GM21717 (cell line): ENCODE measurements at regions not wholly inside any gene's neighbourhood (a gene's known extent, or its start where the extent isn't known, plus 50 kb on each side); places are given as distances from the start of the nearest gene placed in this dataset.

Experiments used
- ATAC-seq: cut with Tn5 transposase; IDR thresholded peaks from one replicate; pipeline ENCODE4 v1.9.1; 2021; ENCODE audit warnings: mild to moderate bottlenecking, moderate library complexity; ENCODE audit not compliant: unreplicated experiment

- ATAC-seq, result no peak
Observed at GRCh38 chrX:15191830-15192229, 78.1 kb downstream of the ASB9 start.

DNA sequence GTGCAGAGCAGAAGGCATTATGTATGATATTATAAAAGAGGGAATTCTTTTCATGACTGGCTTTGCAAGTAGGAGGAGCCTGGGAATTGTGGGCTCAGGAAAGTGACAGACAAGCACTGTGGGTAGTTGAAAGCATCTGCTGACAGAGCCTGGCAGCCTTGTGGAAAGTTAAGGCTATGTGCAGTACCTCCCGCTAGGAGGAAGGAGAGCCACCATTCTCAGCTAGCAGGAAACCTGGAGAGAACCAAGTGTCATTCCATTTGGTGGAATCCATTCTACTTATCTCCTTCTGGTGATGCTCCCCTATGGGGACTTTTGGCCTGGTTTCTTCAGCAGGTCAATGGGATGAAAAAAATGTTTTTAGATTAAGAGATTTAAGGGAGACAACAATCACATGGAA lies 81.8 kb downstream of the ASB9 start:
- no peak for ATAC-seq

DNA sequence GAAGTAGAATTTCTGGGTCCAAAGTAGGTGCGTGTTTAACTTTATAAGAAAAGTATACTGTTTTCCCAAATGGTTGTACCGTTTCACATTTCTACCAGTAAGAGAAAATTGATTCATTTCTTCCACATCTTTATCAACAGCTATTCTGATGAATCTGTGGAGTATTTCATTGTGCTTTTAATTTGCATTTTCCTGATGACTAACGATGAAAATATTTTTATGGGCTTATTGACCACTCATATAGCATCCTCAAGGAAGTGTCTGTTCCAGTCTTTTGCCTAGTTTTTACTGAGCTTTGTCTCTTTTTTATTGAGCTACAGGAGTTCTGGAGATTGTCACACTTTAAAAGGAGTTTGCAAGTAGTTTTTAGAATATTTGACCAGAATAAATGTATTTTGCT lies 92.6 kb downstream of the ASB9 start:
- no peak for ATAC-seq

- no peak for ATAC-seq
Observed at GRCh38 chrX:15173411-15173810, 96.5 kb downstream of the ASB9 start.

- ATAC-seq, result no peak
Observed at GRCh38 chrX:15170927-15171326, 99.0 kb downstream of the ASB9 start.

GRCh38 chrX:15167826-15168225 lies 102.1 kb downstream of the ASB9 start:
- ATAC-seq, result no peak

DNA sequence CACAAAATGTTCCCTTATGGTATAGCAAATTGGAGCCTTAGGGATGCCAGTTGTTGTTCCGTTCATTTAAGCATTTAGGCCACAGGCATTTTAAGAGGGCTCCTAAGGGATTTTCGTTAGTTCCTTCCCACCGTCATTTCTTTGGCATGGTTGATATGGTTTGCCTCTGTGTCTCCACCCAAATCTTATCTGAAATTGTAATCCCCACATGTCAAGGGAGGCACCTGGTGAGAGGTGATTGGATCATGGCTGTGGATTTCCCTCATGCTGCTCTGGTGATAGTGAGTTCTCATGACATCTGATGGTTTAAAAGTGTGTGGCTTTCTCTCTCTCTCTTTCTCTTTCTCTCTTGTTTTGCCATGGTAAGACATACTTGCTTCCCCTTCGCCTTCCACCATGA lies 104.1 kb downstream of the ASB9 start:
- no peak for ATAC-seq

DNA sequence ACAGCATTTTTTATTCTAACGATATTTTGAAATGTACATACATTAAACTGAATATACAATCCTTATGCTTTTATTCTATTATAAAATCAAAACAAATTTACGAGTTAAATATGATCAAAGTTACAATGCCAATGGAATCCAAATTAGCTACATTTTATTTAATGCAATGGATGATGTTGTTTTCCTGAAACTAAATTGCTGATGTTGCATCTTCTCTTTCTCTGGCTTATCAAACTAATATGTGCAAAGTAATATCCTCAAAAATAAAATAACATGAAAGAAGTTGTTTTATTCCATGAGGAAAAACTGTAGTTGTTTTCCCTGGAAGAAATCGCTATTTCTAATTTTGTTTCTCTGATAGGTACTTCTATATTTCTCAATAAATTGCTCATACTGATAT lies 106.8 kb downstream of the ASB9 start:
- no peak for ATAC-seq

GRCh38 chrX:15160558-15161095 lies 109.3 kb downstream of the ASB9 start:
- ATAC-seq, result no peak

- peak; percentile 83 for ATAC-seq
Observed at GRCh38 chrX:15158736-15159406, 111.0 kb downstream of the ASB9 start.

GRCh38 chrX:15158350-15158735 lies 111.5 kb downstream of the ASB9 start:
- no peak for ATAC-seq

DNA sequence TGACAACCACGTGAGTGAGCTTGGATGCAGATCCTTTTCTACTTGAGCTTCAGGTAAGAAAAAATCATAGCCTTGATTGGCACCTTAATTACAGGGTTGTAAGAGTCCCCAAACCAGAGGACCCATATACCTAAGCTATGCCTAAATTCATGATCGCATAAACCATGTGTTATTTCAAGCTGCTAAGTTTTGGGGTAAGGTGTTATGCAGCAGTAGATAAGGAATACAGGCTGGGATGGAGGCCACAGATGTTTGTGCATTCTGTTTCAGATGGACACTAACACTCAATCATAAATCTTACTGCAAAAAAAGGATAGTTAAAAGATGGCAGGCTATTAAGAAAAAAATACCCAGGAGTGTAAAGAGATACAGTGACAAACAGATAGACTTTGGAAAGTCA lies 112.3 kb downstream of the ASB9 start:
- no peak for ATAC-seq

- peak; percentile 80 for ATAC-seq
Observed at GRCh38 chrX:15151267-15152186, 118.4 kb downstream of the ASB9 start.

- ATAC-seq, result no peak
Observed at GRCh38 chrX:15150586-15150985, 119.3 kb downstream of the ASB9 start.

GRCh38 chrX:15146515-15146914 lies 123.4 kb downstream of the ASB9 start:
- no peak for ATAC-seq

DNA sequence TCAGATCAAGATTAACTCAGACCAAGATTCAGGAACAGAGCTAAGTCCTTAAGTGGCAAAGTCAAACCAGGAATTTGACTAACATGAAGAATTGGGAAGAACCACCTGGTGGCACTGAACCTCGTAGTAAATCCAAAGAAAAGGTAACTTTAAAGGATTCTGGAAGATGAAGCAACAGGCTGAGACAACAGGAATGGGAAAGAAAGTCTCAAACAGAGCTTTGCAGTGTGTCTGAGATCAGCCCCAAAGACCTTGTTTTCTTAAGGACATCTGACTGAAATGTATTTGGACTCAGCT lies 126.1 kb downstream of the ASB9 start:
- no peak for ATAC-seq

GRCh38 chrX:15143050-15143824 lies 126.6 kb downstream of the ASB9 start:
- peak; percentile 75 for ATAC-seq

DNA sequence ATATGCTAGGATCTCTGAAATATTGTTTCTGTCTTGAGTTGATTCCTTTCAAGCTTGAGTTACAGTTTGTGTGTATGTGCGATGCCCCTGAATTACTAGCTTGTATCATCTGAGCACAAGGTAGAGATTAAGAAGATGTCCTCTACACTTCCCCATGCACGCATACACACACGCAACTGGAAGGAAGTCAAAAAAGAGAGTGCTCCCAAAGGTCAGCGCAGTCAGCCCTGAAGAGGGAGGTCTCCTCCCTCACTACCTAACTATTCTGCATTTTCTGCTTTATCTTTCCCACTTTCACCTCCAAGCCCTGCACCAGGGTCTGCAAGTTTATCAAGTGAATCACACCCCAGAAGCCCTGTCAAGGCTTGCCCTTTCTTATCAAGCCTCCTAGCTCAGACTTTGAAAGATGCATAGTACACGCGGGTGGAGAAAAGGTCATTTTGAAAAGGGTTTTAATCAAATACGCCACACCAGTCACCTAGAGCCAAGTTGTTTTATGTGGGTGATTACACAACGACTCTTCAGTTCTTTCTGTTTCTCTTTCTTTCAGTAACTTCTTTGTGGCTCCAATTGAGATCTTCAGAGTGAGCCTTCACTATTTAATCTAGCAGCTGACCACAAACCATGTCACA lies 127.7 kb downstream of the ASB9 start:
- ATAC-seq, result no peak

DNA sequence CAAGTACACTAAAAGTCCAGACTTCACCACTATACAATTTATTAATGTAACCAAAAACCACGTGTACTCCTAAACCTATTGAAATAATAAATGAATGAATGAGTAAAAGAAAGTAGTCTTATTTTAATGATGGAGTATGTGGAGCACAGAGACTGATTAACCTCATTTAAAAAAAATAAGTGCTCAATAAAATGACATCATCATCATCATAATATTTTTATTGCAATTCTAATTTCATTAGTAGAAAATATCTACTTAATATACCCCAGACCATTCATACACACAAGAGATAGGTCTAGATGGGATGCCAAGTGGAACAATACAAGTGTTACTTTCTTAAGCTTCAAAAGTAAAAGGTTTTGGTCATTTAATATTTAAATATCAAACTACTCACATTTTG lies 133.1 kb downstream of the ASB9 start:
- no peak for ATAC-seq

GRCh38 chrX:15129412-15129811 lies 140.5 kb downstream of the ASB9 start:
- ATAC-seq, result no peak

DNA sequence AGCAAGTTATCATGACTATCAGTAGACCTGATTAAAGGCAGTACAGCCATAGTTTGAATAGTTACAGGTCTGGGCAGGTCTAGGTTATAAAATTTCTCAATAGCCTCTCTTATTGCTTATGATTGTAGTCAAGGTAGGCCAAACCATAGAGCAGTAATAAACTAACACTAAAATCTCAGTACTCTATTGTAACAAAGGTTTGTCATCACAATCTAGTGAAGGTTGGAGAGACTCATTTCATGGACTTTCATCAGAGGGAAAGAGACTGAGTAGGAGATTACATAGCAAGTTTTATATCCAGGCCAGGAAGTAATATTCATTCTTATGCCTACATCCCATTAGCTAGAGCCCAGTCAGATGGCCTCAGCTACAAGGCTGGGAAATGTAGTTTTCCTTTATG lies 141.0 kb downstream of the ASB9 start:
- no peak for ATAC-seq
